ENCODE measurements at regions not wholly inside any gene's neighbourhood (a gene's known extent, or its start where the extent isn't known, plus 50 kb on each side); places are given as distances from the start of the nearest gene placed in this dataset.

DNA sequence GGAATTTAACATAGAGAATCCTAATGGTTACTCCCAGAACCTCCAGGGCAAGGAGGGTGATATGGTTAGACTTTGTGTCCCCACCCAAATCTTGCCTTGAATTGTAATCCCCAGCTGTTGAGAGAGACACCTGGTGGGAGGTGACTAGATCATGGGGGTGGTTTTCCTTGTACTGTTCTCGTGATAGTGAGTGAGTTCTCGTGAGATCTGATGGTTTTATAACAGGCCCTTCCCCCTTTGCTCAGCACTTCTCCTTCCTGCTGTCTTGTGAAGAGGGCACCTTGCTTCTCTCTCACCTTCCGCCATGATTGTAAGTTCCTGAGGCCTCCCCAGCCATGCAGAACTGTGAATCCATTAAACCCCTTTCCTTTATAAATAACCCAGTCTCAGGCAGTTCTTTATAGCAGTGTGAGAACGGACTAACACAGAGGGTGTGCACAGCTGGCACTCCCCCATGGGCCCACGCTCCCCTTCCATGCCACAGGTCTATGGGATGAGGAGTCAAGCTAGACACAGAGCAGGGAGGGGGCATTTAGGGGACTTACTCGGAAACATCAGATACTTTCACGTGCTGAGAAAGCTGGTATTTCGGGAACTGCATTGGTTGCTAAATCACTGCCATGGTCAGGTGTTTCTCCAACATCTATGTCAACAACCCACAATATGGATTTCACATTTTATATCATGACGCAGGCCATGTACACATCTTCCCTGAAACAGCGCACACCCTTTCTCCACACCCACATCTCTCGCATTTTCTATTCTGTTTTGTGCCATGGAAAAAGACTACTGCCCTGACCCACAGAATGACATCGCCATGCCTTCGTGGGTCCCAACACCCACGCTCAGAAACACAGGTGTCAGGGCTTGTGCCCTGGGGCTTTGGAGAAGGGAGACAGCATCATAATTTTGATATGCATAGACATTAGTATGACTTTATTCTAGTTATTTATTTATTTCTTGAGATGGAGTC lies 199.1 kb upstream of the GSE1 start:
- Histone ChIP-seq H3K9ac (ENCODE audit: insufficient read depth, low read length, poor library complexity, severe bottlenecking) (no peak overlapping the region), H3K27me3 (ENCODE audit: control insufficient read depth in 2 of 2, insufficient read depth in 2 of 2, low read length in 2 of 2) (no peaks in the 10 kb centered on the region), H3K4me3 (replicated peaks in 1 of 3; ENCODE audit: low read depth in 2 of 3, low read length in 3 of 3) (no peak overlapping the region), H3K36me3 (replicated peaks in 1 of 2; ENCODE audit: control insufficient read depth in 1 of 2, insufficient read depth in 2 of 2, low read length in 2 of 2) (no peaks in the 10 kb centered on the region), H3K4me2 (replicated peaks; ENCODE audit: extremely low read depth, low read length, poor library complexity, severe bottlenecking) (no peak overlapping the region), H3K79me2 (ENCODE audit: insufficient read depth, low read length) (no peaks in the 10 kb centered on the region), H3K4me1 (ENCODE audit: control insufficient read depth in 1 of 2, insufficient read depth in 2 of 2, low read length in 2 of 2) (peaks cover 0 to 4% of the 10 kb centered on the region in 2 donors), H3K9me3 (replicated peaks in 1 of 2; ENCODE audit: control insufficient read depth in 1 of 2, insufficient read depth in 1 of 2, low read length in 2 of 2) (peaks cover 10 to 15% of the 10 kb centered on the region in 2 donors), H2AFZ (ENCODE audit: insufficient read depth, low read depth, low read length, poor library complexity, severe bottlenecking) (no peak overlapping the region), H3K27ac (ENCODE audit: low read depth in 1 of 2, low read length in 2 of 2) (no peak overlapping the region), H4K20me1 (ENCODE audit: insufficient read depth, low read length) (no peaks in the 10 kb centered on the region)
- Mint-ChIP-seq H3K27me3 (ENCODE audit: low read depth in 3 of 3) (peaks cover 0 to 3% (median 2%) of the 10 kb centered on the region in 3 donors), H3K27ac (no peak overlapping the region), H3K36me3 (no peaks in the 10 kb centered on the region), H3K4me1 (peaks cover 5% of the 10 kb centered on the region), H3K4me3 (no peak overlapping the region), H3K9me3 (peaks cover 3 to 18% (median 12%) of the 10 kb centered on the region in 7 donors)
- TF ChIP-seq, protein P1, sequence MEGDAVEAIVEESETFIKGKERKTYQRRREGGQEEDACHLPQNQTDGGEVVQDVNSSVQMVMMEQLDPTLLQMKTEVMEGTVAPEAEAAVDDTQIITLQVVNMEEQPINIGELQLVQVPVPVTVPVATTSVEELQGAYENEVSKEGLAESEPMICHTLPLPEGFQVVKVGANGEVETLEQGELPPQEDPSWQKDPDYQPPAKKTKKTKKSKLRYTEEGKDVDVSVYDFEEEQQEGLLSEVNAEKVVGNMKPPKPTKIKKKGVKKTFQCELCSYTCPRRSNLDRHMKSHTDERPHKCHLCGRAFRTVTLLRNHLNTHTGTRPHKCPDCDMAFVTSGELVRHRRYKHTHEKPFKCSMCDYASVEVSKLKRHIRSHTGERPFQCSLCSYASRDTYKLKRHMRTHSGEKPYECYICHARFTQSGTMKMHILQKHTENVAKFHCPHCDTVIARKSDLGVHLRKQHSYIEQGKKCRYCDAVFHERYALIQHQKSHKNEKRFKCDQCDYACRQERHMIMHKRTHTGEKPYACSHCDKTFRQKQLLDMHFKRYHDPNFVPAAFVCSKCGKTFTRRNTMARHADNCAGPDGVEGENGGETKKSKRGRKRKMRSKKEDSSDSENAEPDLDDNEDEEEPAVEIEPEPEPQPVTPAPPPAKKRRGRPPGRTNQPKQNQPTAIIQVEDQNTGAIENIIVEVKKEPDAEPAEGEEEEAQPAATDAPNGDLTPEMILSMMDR (IDR thresholded peaks at IDR 0.05) = no peak
- 98% methylated on average over 7 of the region's 14 CpGs for WGBS (ENCODE audit: insufficient coverage)
- intact Hi-C loops (cut with micrococcal nuclease) = no loop called here
- DNase-seq = no peak

DNA sequence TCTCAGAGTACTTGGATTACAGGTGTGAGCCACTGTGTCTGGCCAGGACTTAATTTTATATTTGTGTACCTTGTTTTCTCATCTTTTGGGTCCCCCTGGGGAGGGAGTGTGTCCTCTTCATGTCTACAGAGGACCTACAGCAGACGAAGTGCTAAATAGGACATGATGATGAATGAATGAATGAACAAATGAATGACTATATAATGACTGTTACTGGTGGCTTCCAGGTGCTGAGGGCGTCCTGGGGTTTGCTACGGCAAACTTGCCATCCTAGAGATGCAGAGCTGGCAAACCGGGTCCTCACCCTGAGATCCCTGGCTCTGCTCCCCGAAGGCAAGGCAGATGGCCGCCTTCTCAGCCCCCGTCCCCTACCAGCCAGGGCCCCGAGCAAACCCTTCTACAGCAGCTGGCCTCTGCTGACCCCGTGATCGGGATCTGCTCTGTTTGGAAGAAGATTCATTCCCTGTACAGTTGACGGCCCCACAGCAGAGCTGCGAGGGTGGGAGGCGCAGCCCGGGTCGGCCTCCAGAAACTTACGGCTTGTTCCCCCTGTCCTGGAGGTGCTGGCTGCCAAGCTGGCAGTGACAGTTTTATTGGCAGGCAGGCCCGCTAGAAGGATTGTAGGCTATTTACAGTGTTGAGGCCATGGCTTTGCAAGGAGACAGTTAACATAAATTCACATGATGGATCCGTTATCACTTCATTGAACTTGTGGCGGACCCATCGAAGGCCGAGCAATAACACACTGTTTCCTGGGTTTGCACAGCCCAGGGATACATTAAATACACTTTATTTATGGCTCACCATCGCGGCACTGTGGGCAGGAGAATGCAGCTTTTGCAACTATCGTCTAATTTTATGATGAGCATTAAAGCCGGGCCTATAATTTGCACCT lies 197.7 kb upstream of the GSE1 start:
- peak overlapping the region in 1 of 7 donors; percentile 12 for H3K27ac Mint-ChIP-seq
- peaks cover 0 to 4% of the 10 kb centered on the region in 2 donors for H3K4me1 ChIP-seq (ENCODE audit: control insufficient read depth in 1 of 2, insufficient read depth in 2 of 2, low read length in 2 of 2)
- peaks cover 0 to 5% (median 2%) of the 10 kb centered on the region in 3 donors for H3K27me3 Mint-ChIP-seq (ENCODE audit: low read depth in 3 of 3)

More for the DNA sequence above, 197.7 kb upstream of the GSE1 start:
- Histone ChIP-seq H3K9ac (ENCODE audit: insufficient read depth, low read length, poor library complexity, severe bottlenecking) (no peak overlapping the region), H3K9me3 (replicated peaks in 1 of 2; ENCODE audit: control insufficient read depth in 1 of 2, insufficient read depth in 1 of 2, low read length in 2 of 2) (peaks cover 10 to 15% of the 10 kb centered on the region in 2 donors), H3K36me3 (replicated peaks in 1 of 2; ENCODE audit: control insufficient read depth in 1 of 2, insufficient read depth in 2 of 2, low read length in 2 of 2) (no peaks in the 10 kb centered on the region), H3K79me2 (ENCODE audit: insufficient read depth, low read length) (no peaks in the 10 kb centered on the region), H3K27me3 (ENCODE audit: control insufficient read depth in 2 of 2, insufficient read depth in 2 of 2, low read length in 2 of 2) (no peaks in the 10 kb centered on the region), H3K4me3 (replicated peaks in 1 of 3; ENCODE audit: low read depth in 2 of 3, low read length in 3 of 3) (peak overlapping the region in 1 of 3 experiments; percentile 58), H4K20me1 (ENCODE audit: insufficient read depth, low read length) (no peaks in the 10 kb centered on the region), H2AFZ (ENCODE audit: insufficient read depth, low read depth, low read length, poor library complexity, severe bottlenecking) (no peak overlapping the region), H3K4me2 (replicated peaks; ENCODE audit: extremely low read depth, low read length, poor library complexity, severe bottlenecking) (peak overlapping the region; percentile 55), H3K27ac (ENCODE audit: low read depth in 1 of 2, low read length in 2 of 2) (no peak overlapping the region)
- H3K36me3 Mint-ChIP-seq = no peaks in the 10 kb centered on the region
- peaks cover 3 to 18% (median 12%) of the 10 kb centered on the region in 7 donors for H3K9me3 Mint-ChIP-seq
- WGBS (ENCODE audit: insufficient coverage) = 91% methylated on average over 17 of the region's 25 CpGs
- intact Hi-C loops (cut with micrococcal nuclease) = loop anchor here (5.0 kb wide), 1 partner anchor 197 kb away; the partner anchor contains the start of gene GSE1 (in 2 of the 2)
- peaks cover 5% of the 10 kb centered on the region for H3K4me1 Mint-ChIP-seq
- no peak overlapping the region for H3K4me3 Mint-ChIP-seq
- DNase-seq = no peak
- TF ChIP-seq, protein P1 (IDR thresholded peaks at IDR 0.05) = no peak

Data from CD14-positive monocyte (primary cell).